H1 (cell line): ENCODE measurements at regions not wholly inside any gene's neighbourhood (a gene's known extent, or its start where the extent isn't known, plus 50 kb on each side); places are given as distances from the start of the nearest gene placed in this dataset.

Experiments used
- CREB1 ChIP-seq: IDR thresholded peaks from 2 replicates; pipeline ENCODE4 v1.6.1; 2012; ENCODE audit warnings: inconsistent platforms
- EZH2 ChIP-seq: fragments of 200-600 bp; sonication (generic); IDR thresholded peaks from 2 replicates; pipeline ENCODE4 v1.7.1; 2012; ENCODE audit warnings: low read depth, mild to moderate bottlenecking, moderate library complexity, low read length, inconsistent platforms; ENCODE audit not compliant: severe bottlenecking
- HDAC2 ChIP-seq, 2 experiments: fragments of 300-600 bp in 1 of 2; sonication (generic) in 1 of 2; IDR thresholded peaks; 2 replicates each; pipeline ENCODE4 v1.6.1; 2011 to 2012; ENCODE audit warnings: low read depth in 2 of 2, low read length in 2 of 2, mild to moderate bottlenecking in 2 of 2, moderate library complexity in 2 of 2, borderline replicate concordance in 1 of 2, inconsistent platforms in 1 of 2
- POU5F1 ChIP-seq: IDR thresholded peaks from 2 replicates; pipeline ENCODE4 v1.6.1; 2011; ENCODE audit warnings: low read depth, mild to moderate bottlenecking, low read length, moderate library complexity
- SAP30 ChIP-seq: fragments of 300-600 bp; sonication (generic); IDR thresholded peaks from 2 replicates; pipeline ENCODE4 v1.7.1; 2012; ENCODE audit warnings: low read length, moderate library complexity, mild to moderate bottlenecking, inconsistent platforms; ENCODE audit not compliant: insufficient read depth, insufficient replicate concordance
- ZNF274 ChIP-seq: IDR thresholded peaks from 2 replicates; pipeline ENCODE4 v1.7.0; 2012; ENCODE audit warnings: low read length, borderline replicate concordance; ENCODE audit errors: extremely low read depth
- TF ChIP-seq, protein P1 (sequence below): fragments of 300-600 bp; sonication (generic); IDR thresholded peaks from 2 replicates; pipeline ENCODE4 v1.7.1; 2012; ENCODE audit warnings: low read length, moderate library complexity, mild to moderate bottlenecking, inconsistent platforms; ENCODE audit not compliant: insufficient replicate concordance
- TF ChIP-seq, protein P2 (sequence below): IDR thresholded peaks from 2 replicates; pipeline ENCODE4 v1.6.1; 2011; ENCODE audit warnings: low read depth, mild to moderate bottlenecking, low read length; ENCODE audit not compliant: insufficient read depth

- TF ChIP-seq, protein P1, sequence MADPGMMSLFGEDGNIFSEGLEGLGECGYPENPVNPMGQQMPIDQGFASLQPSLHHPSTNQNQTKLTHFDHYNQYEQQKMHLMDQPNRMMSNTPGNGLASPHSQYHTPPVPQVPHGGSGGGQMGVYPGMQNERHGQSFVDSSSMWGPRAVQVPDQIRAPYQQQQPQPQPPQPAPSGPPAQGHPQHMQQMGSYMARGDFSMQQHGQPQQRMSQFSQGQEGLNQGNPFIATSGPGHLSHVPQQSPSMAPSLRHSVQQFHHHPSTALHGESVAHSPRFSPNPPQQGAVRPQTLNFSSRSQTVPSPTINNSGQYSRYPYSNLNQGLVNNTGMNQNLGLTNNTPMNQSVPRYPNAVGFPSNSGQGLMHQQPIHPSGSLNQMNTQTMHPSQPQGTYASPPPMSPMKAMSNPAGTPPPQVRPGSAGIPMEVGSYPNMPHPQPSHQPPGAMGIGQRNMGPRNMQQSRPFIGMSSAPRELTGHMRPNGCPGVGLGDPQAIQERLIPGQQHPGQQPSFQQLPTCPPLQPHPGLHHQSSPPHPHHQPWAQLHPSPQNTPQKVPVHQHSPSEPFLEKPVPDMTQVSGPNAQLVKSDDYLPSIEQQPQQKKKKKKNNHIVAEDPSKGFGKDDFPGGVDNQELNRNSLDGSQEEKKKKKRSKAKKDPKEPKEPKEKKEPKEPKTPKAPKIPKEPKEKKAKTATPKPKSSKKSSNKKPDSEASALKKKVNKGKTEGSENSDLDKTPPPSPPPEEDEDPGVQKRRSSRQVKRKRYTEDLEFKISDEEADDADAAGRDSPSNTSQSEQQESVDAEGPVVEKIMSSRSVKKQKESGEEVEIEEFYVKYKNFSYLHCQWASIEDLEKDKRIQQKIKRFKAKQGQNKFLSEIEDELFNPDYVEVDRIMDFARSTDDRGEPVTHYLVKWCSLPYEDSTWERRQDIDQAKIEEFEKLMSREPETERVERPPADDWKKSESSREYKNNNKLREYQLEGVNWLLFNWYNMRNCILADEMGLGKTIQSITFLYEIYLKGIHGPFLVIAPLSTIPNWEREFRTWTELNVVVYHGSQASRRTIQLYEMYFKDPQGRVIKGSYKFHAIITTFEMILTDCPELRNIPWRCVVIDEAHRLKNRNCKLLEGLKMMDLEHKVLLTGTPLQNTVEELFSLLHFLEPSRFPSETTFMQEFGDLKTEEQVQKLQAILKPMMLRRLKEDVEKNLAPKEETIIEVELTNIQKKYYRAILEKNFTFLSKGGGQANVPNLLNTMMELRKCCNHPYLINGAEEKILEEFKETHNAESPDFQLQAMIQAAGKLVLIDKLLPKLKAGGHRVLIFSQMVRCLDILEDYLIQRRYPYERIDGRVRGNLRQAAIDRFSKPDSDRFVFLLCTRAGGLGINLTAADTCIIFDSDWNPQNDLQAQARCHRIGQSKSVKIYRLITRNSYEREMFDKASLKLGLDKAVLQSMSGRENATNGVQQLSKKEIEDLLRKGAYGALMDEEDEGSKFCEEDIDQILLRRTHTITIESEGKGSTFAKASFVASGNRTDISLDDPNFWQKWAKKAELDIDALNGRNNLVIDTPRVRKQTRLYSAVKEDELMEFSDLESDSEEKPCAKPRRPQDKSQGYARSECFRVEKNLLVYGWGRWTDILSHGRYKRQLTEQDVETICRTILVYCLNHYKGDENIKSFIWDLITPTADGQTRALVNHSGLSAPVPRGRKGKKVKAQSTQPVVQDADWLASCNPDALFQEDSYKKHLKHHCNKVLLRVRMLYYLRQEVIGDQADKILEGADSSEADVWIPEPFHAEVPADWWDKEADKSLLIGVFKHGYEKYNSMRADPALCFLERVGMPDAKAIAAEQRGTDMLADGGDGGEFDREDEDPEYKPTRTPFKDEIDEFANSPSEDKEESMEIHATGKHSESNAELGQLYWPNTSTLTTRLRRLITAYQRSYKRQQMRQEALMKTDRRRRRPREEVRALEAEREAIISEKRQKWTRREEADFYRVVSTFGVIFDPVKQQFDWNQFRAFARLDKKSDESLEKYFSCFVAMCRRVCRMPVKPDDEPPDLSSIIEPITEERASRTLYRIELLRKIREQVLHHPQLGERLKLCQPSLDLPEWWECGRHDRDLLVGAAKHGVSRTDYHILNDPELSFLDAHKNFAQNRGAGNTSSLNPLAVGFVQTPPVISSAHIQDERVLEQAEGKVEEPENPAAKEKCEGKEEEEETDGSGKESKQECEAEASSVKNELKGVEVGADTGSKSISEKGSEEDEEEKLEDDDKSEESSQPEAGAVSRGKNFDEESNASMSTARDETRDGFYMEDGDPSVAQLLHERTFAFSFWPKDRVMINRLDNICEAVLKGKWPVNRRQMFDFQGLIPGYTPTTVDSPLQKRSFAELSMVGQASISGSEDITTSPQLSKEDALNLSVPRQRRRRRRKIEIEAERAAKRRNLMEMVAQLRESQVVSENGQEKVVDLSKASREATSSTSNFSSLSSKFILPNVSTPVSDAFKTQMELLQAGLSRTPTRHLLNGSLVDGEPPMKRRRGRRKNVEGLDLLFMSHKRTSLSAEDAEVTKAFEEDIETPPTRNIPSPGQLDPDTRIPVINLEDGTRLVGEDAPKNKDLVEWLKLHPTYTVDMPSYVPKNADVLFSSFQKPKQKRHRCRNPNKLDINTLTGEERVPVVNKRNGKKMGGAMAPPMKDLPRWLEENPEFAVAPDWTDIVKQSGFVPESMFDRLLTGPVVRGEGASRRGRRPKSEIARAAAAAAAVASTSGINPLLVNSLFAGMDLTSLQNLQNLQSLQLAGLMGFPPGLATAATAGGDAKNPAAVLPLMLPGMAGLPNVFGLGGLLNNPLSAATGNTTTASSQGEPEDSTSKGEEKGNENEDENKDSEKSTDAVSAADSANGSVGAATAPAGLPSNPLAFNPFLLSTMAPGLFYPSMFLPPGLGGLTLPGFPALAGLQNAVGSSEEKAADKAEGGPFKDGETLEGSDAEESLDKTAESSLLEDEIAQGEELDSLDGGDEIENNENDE, result no peak
- TF ChIP-seq SAP30 (no peak), ZNF274 (no peak), HDAC2 (IDR thresholded peaks at IDR 0.05; ENCODE audit: borderline replicate concordance in 1 of 2, low read depth in 2 of 2, low read length in 2 of 2) (no peak), EZH2 (no peak), CREB1 (no peak), POU5F1 (no peak)
- TF ChIP-seq, protein P2, sequence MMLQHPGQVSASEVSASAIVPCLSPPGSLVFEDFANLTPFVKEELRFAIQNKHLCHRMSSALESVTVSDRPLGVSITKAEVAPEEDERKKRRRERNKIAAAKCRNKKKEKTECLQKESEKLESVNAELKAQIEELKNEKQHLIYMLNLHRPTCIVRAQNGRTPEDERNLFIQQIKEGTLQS, result no peak
Observed at GRCh38 chr20:62533591-62534495, 58.0 kb upstream of the GATA5 start (continued).
